GM12878 (cell line): ENCODE measurements at regions not wholly inside any gene's neighbourhood (a gene's known extent, or its start where the extent isn't known, plus 50 kb on each side); places are given as distances from the start of the nearest gene placed in this dataset.
"Not testable (repeated sequence)": the region's sequence is repeated elsewhere in the genome, so short reads cannot be mapped to it uniquely, and the experiment has no call there.

Experiments
- EZH2 ChIP-seq: IDR thresholded peaks from 2 replicates; pipeline ENCODE4 v1.6.1; 2012; ENCODE audit warnings: low read depth, mild to moderate bottlenecking, control low read depth, inconsistent platforms, low read length, borderline replicate concordance; ENCODE audit not compliant: control insufficient read depth
- HDAC2 ChIP-seq: fragments of 200-600 bp; sonication (generic); IDR thresholded peaks from 2 replicates; pipeline ENCODE4 v1.6.1; 2017
- PAX5 ChIP-seq: IDR thresholded peaks from 2 replicates; pipeline ENCODE4 v1.6.1; 2011; ENCODE audit warnings: low read depth, low read length, borderline replicate concordance
- POLR2A ChIP-seq: IDR thresholded peaks from 2 replicates; pipeline ENCODE4 v1.6.1; 2011; ENCODE audit warnings: low read depth, mild to moderate bottlenecking, low read length
- POLR2AphosphoS2 ChIP-seq: IDR thresholded peaks from 2 replicates; pipeline ENCODE4 v1.6.1; 2011; ENCODE audit warnings: low read depth, mild to moderate bottlenecking, low read length, improper control_type of control experiment, moderate library complexity
- POLR2AphosphoS5 ChIP-seq: IDR thresholded peaks from 2 replicates; pipeline ENCODE4 v1.6.1; 2011; ENCODE audit warnings: mild to moderate bottlenecking, low read length, inconsistent platforms
- SIN3A ChIP-seq: IDR thresholded peaks from 2 replicates; pipeline ENCODE4 v1.6.1; 2012; ENCODE audit warnings: low read depth, low read length, improper control_type of control experiment
- SMC3 ChIP-seq: IDR thresholded peaks from 2 replicates; pipeline ENCODE4 v1.6.1; 2011; ENCODE audit warnings: low read length, improper control_type of control experiment, borderline replicate concordance
- TF ChIP-seq, protein P1 (sequence below), 3 experiments: IDR thresholded peaks in 2 of 3; conservative IDR thresholded peaks in 1 of 3; 2 replicates each; pipeline ENCODE4 v1.5.1; 2011; ENCODE audit warnings: low read depth in 3 of 3, low read length in 3 of 3, mild to moderate bottlenecking in 3 of 3, control low read depth in 2 of 3, moderate library complexity in 2 of 3, inconsistent platforms in 1 of 3, mixed read lengths in 1 of 3; ENCODE audit not compliant: control insufficient read depth in 2 of 3, insufficient read depth in 1 of 3; ENCODE audit errors: extremely low read depth in 1 of 3
- TF ChIP-seq, protein P2 (sequence below): IDR thresholded peaks from 2 replicates; pipeline ENCODE4 v1.6.1; 2011; ENCODE audit warnings: mild to moderate bottlenecking, low read depth, low read length, moderate library complexity; ENCODE audit not compliant: insufficient replicate concordance

DNA sequence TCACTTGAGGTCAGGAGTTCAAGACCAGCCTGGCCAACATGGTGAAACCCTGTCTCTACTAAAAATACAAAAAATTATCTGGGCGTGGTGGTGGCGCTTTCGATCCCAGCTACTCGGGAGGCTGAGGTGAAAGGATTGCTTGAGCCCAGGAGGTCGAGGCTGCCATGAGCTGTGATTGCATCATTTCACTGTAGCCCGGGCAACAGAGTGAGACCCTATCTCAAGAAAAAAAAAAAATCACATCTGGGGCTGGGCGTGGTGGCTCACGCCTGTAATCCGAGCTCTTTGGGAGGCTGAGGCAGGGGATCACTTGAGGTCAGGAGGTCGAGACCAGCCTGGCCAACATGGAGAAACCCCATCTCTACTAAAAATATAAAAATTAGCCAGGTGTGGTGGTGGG lies 187.8 kb downstream of the FAM43A start:
- TF ChIP-seq PAX5, SMC3, POLR2A, EZH2, HDAC2, POLR2AphosphoS5, SIN3A, POLR2AphosphoS2: not testable (repeated sequence)
- TF ChIP-seq, protein P1, sequence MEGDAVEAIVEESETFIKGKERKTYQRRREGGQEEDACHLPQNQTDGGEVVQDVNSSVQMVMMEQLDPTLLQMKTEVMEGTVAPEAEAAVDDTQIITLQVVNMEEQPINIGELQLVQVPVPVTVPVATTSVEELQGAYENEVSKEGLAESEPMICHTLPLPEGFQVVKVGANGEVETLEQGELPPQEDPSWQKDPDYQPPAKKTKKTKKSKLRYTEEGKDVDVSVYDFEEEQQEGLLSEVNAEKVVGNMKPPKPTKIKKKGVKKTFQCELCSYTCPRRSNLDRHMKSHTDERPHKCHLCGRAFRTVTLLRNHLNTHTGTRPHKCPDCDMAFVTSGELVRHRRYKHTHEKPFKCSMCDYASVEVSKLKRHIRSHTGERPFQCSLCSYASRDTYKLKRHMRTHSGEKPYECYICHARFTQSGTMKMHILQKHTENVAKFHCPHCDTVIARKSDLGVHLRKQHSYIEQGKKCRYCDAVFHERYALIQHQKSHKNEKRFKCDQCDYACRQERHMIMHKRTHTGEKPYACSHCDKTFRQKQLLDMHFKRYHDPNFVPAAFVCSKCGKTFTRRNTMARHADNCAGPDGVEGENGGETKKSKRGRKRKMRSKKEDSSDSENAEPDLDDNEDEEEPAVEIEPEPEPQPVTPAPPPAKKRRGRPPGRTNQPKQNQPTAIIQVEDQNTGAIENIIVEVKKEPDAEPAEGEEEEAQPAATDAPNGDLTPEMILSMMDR (IDR thresholded peaks at IDR 0.05 in 2 of 3, conservative IDR thresholded peaks at IDR 0.05 in 1 of 3; ENCODE audit: control insufficient read depth in 2 of 3, extremely low read depth in 1 of 3, insufficient read depth in 1 of 3, low read depth in 3 of 3, low read length in 3 of 3), result not testable (repeated sequence)
- TF ChIP-seq, protein P2, sequence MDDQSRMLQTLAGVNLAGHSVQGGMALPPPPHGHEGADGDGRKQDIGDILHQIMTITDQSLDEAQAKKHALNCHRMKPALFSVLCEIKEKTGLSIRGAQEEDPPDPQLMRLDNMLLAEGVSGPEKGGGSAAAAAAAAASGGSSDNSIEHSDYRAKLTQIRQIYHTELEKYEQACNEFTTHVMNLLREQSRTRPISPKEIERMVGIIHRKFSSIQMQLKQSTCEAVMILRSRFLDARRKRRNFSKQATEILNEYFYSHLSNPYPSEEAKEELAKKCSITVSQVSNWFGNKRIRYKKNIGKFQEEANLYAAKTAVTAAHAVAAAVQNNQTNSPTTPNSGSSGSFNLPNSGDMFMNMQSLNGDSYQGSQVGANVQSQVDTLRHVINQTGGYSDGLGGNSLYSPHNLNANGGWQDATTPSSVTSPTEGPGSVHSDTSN, result not testable (repeated sequence)
